Suprapubic skin (tissue), 4 donors: ENCODE measurements at regions not wholly inside any gene's neighbourhood (a gene's known extent, or its start where the extent isn't known, plus 50 kb on each side); places are given as distances from the start of the nearest gene placed in this dataset.

ENCODE experiments used
- CTCF ChIP-seq, 2 donors: fragments of 200-600 bp in 1 of 2; fragments of 450-650 bp in 1 of 2; sonication (generic) in 1 of 2; IDR thresholded peaks; one replicate each; pipeline ENCODE4 v1.5.1; 2016 to 2019; ENCODE audit warnings: antibody characterized with exemption in 2 of 2, mild to moderate bottlenecking in 1 of 2, moderate library complexity in 1 of 2
- POLR2A ChIP-seq, 2 donors: fragments of 450-650 bp; IDR thresholded peaks; one replicate each; pipeline ENCODE4 v1.6.1; 2017; ENCODE audit warnings: antibody characterized with exemption in 2 of 2, mild to moderate bottlenecking in 2 of 2, moderate library complexity in 2 of 2
- POLR2AphosphoS5 ChIP-seq, 3 donors: sonication (generic); formaldehyde crosslinking; IDR thresholded peaks; one replicate each; pipeline ENCODE4 v1.6.1; 2017; ENCODE audit warnings: antibody characterized with exemption in 3 of 3

GRCh38 chr2:221710744-221711143 is 138.6 kb upstream of the EPHA4 start:
- TF ChIP-seq POLR2A (IDR thresholded peaks at IDR 0.05) (no peak), CTCF (IDR thresholded peaks at IDR 0.05) (no peak), POLR2AphosphoS5 (IDR thresholded peaks at IDR 0.05) (no peak)
